ENCODE measurements at regions not wholly inside any gene's neighbourhood (a gene's known extent, or its start where the extent isn't known, plus 50 kb on each side); places are given as distances from the start of the nearest gene placed in this dataset.

- Histone ChIP-seq H2BK120ac (ENCODE audit: low read depth, low read length) (no peak overlapping the region), H4K8ac (ENCODE audit: low read depth, low read length) (no peak overlapping the region), H3K27me3 (ENCODE audit: control insufficient read depth in 3 of 3, insufficient read depth in 3 of 3, low read depth in 1 of 3, low read length in 3 of 3) (no peaks in the 10 kb centered on the region), H2AK5ac (ENCODE audit: low read depth, low read length) (peak overlapping the region; percentile 16), H2BK12ac (ENCODE audit: low read length) (no peak overlapping the region), H2BK15ac (ENCODE audit: low read length) (no peak overlapping the region), H3K79me1 (ENCODE audit: low read depth, low read length) (no peaks in the 10 kb centered on the region), H4K91ac (ENCODE audit: low read depth, low read length, poor library complexity) (no peak overlapping the region), H3K36me3 (replicated peaks in 1 of 2; ENCODE audit: control insufficient read depth in 2 of 2, insufficient read depth in 2 of 2, low read length in 2 of 2) (no peaks in the 10 kb centered on the region), H3K14ac (ENCODE audit: low read length) (no peak overlapping the region), H2BK5ac (ENCODE audit: low read length) (no peak overlapping the region), H3K18ac (ENCODE audit: low read length) (no peak overlapping the region), H3K9ac (ENCODE audit: low read depth, low read length, poor library complexity) (no peak overlapping the region), H2AFZ (ENCODE audit: low read length) (no peak overlapping the region), H3K4me2 (ENCODE audit: insufficient read depth, low read length, poor library complexity, severe bottlenecking) (no peak overlapping the region), H3K9me3 (replicated peaks in 1 of 2; ENCODE audit: control insufficient read depth in 2 of 2, insufficient read depth in 1 of 2, low read depth in 1 of 2, low read length in 2 of 2) (peaks cover 0 to 5% of the 10 kb centered on the region in 2 donors), H3K27ac (replicated peaks; ENCODE audit: low read length) (no peak overlapping the region), H3K4me1 (ENCODE audit: control insufficient read depth in 2 of 2, insufficient read depth in 1 of 2, low read depth in 1 of 2, low read length in 2 of 2) (peaks cover 13 to 16% of the 10 kb centered on the region in 2 donors), H3K4ac (ENCODE audit: low read length) (no peak overlapping the region), H3K23ac (ENCODE audit: low read depth, low read length, poor library complexity) (no peak overlapping the region), H3K4me3 (ENCODE audit: low read length in 2 of 2) (no peak overlapping the region)
- no peak for DNase-seq (ENCODE audit: low spot score)
- WGBS, 2 donors (ENCODE audit: extremely low coverage in 2 of 2, insufficient read length in 2 of 2, insufficient replicate concordance in 1 of 2) = no CpG with 5 or more reads among the region's 4 CpGs
Observed at GRCh38 chr22:27452922-27453321, 348.6 kb downstream of the MN1 start.

- H2AK5ac ChIP-seq (ENCODE audit: low read depth, low read length) = no peak overlapping the region
Observed at GRCh38 chr22:27453725-27454124, 347.8 kb downstream of the MN1 start.

GRCh38 chr22:27454807-27455450, 346.6 kb downstream of the MN1 start:
- Histone ChIP-seq H3K14ac (ENCODE audit: low read length) (no peak overlapping the region), H3K23ac (ENCODE audit: low read depth, low read length, poor library complexity) (no peak overlapping the region), H3K4me1 (ENCODE audit: control insufficient read depth in 2 of 2, insufficient read depth in 1 of 2, low read depth in 1 of 2, low read length in 2 of 2) (peaks cover 8 to 13% of the 10 kb centered on the region in 2 donors), H3K4ac (ENCODE audit: low read length) (no peak overlapping the region), H3K4me3 (ENCODE audit: low read length in 2 of 2) (no peak overlapping the region), H2BK120ac (ENCODE audit: low read depth, low read length) (no peak overlapping the region), H2BK15ac (ENCODE audit: low read length) (no peak overlapping the region), H2BK12ac (ENCODE audit: low read length) (no peak overlapping the region), H2AFZ (ENCODE audit: low read length) (no peak overlapping the region), H2AK5ac (ENCODE audit: low read depth, low read length) (no peak overlapping the region), H3K27me3 (ENCODE audit: control insufficient read depth in 3 of 3, insufficient read depth in 3 of 3, low read depth in 1 of 3, low read length in 3 of 3) (no peaks in the 10 kb centered on the region), H3K27ac (replicated peaks; ENCODE audit: low read length) (no peak overlapping the region), H3K79me1 (ENCODE audit: low read depth, low read length) (no peaks in the 10 kb centered on the region), H4K8ac (ENCODE audit: low read depth, low read length) (no peak overlapping the region), H2BK5ac (ENCODE audit: low read length) (no peak overlapping the region), H3K4me2 (ENCODE audit: insufficient read depth, low read length, poor library complexity, severe bottlenecking) (no peak overlapping the region), H4K91ac (ENCODE audit: low read depth, low read length, poor library complexity) (no peak overlapping the region), H3K36me3 (replicated peaks in 1 of 2; ENCODE audit: control insufficient read depth in 2 of 2, insufficient read depth in 2 of 2, low read length in 2 of 2) (no peaks in the 10 kb centered on the region), H3K18ac (ENCODE audit: low read length) (no peak overlapping the region), H3K9ac (ENCODE audit: low read depth, low read length, poor library complexity) (no peak overlapping the region), H3K9me3 (replicated peaks in 1 of 2; ENCODE audit: control insufficient read depth in 2 of 2, insufficient read depth in 1 of 2, low read depth in 1 of 2, low read length in 2 of 2) (peaks cover 0 to 5% of the 10 kb centered on the region in 2 donors)
- no peak for DNase-seq (ENCODE audit: low spot score)
- no CpG with 5 or more reads among the region's 4 CpGs for WGBS, 2 donors (ENCODE audit: extremely low coverage in 2 of 2, insufficient read length in 2 of 2, insufficient replicate concordance in 1 of 2)

More at GRCh38 chr22:27453725-27454124, 347.8 kb downstream of the MN1 start:
- no peak overlapping the region for H2BK15ac ChIP-seq (ENCODE audit: low read length)
- no peak overlapping the region for H3K4me2 ChIP-seq (ENCODE audit: insufficient read depth, low read length, poor library complexity, severe bottlenecking)
- H3K14ac ChIP-seq (ENCODE audit: low read length) = no peak overlapping the region
- H3K27me3 ChIP-seq (ENCODE audit: control insufficient read depth in 3 of 3, insufficient read depth in 3 of 3, low read depth in 1 of 3, low read length in 3 of 3) = no peaks in the 10 kb centered on the region
- H3K9ac ChIP-seq (ENCODE audit: low read depth, low read length, poor library complexity) = no peak overlapping the region
- H3K27ac ChIP-seq (replicated peaks; ENCODE audit: low read length) = no peak overlapping the region
- DNase-seq (ENCODE audit: low spot score) = no peak
- no peak overlapping the region for H3K23ac ChIP-seq (ENCODE audit: low read depth, low read length, poor library complexity)
- no peak overlapping the region for H3K18ac ChIP-seq (ENCODE audit: low read length)
- no peak overlapping the region for H4K91ac ChIP-seq (ENCODE audit: low read depth, low read length, poor library complexity)
- H3K4me1 ChIP-seq (ENCODE audit: control insufficient read depth in 2 of 2, insufficient read depth in 1 of 2, low read depth in 1 of 2, low read length in 2 of 2) = peaks cover 8 to 13% of the 10 kb centered on the region in 2 donors
- no peaks in the 10 kb centered on the region for H3K36me3 ChIP-seq (replicated peaks in 1 of 2; ENCODE audit: control insufficient read depth in 2 of 2, insufficient read depth in 2 of 2, low read length in 2 of 2)
- H2AFZ ChIP-seq (ENCODE audit: low read length) = no peak overlapping the region
- H2BK5ac ChIP-seq (ENCODE audit: low read length) = no peak overlapping the region
- H2BK120ac ChIP-seq (ENCODE audit: low read depth, low read length) = no peak overlapping the region
- H3K9me3 ChIP-seq (replicated peaks in 1 of 2; ENCODE audit: control insufficient read depth in 2 of 2, insufficient read depth in 1 of 2, low read depth in 1 of 2, low read length in 2 of 2) = peaks cover 0 to 5% of the 10 kb centered on the region in 2 donors
- H3K4ac ChIP-seq (ENCODE audit: low read length) = no peak overlapping the region
- no peaks in the 10 kb centered on the region for H3K79me1 ChIP-seq (ENCODE audit: low read depth, low read length)
- no CpG with 5 or more reads among the region's 4 CpGs for WGBS, 2 donors (ENCODE audit: extremely low coverage in 2 of 2, insufficient read length in 2 of 2, insufficient replicate concordance in 1 of 2)
- no peak overlapping the region for H2BK12ac ChIP-seq (ENCODE audit: low read length)
- no peak overlapping the region for H3K4me3 ChIP-seq (ENCODE audit: low read length in 2 of 2)
- H4K8ac ChIP-seq (ENCODE audit: low read depth, low read length) = no peak overlapping the region

- Histone ChIP-seq H2BK120ac (ENCODE audit: low read depth, low read length) (no peak overlapping the region), H2BK15ac (ENCODE audit: low read length) (no peak overlapping the region), H2BK12ac (ENCODE audit: low read length) (peak overlapping the region; percentile 34), H2AK5ac (ENCODE audit: low read depth, low read length) (no peak overlapping the region), H3K36me3 (replicated peaks in 1 of 2; ENCODE audit: control insufficient read depth in 2 of 2, insufficient read depth in 2 of 2, low read length in 2 of 2) (no peaks in the 10 kb centered on the region), H3K4me3 (ENCODE audit: low read length in 2 of 2) (no peak overlapping the region), H3K4ac (ENCODE audit: low read length) (no peak overlapping the region), H3K14ac (ENCODE audit: low read length) (no peak overlapping the region), H3K9me3 (replicated peaks in 1 of 2; ENCODE audit: control insufficient read depth in 2 of 2, insufficient read depth in 1 of 2, low read depth in 1 of 2, low read length in 2 of 2) (no peaks in the 10 kb centered on the region), H3K27ac (replicated peaks; ENCODE audit: low read length) (no peak overlapping the region), H3K27me3 (ENCODE audit: control insufficient read depth in 3 of 3, insufficient read depth in 3 of 3, low read depth in 1 of 3, low read length in 3 of 3) (no peaks in the 10 kb centered on the region), H3K23ac (ENCODE audit: low read depth, low read length, poor library complexity) (no peak overlapping the region), H2BK5ac (ENCODE audit: low read length) (no peak overlapping the region), H3K4me1 (ENCODE audit: control insufficient read depth in 2 of 2, insufficient read depth in 1 of 2, low read depth in 1 of 2, low read length in 2 of 2) (peaks cover 12 to 14% of the 10 kb centered on the region in 2 donors), H3K79me1 (ENCODE audit: low read depth, low read length) (no peaks in the 10 kb centered on the region), H3K4me2 (ENCODE audit: insufficient read depth, low read length, poor library complexity, severe bottlenecking) (no peak overlapping the region), H2AFZ (ENCODE audit: low read length) (no peak overlapping the region), H4K8ac (ENCODE audit: low read depth, low read length) (no peak overlapping the region), H3K18ac (ENCODE audit: low read length) (no peak overlapping the region), H4K91ac (ENCODE audit: low read depth, low read length, poor library complexity) (no peak overlapping the region), H3K9ac (ENCODE audit: low read depth, low read length, poor library complexity) (no peak overlapping the region)
- DNase-seq (ENCODE audit: low spot score) = no peak
- no CpG with 5 or more reads among the region's 2 CpGs for WGBS, 2 donors (ENCODE audit: extremely low coverage in 2 of 2, insufficient read length in 2 of 2, insufficient replicate concordance in 1 of 2)
Observed at GRCh38 chr22:27455526-27455925, 346.0 kb downstream of the MN1 start.

Data from neuronal stem cell (in vitro differentiated cells).